Heart left ventricle (tissue), 16 donors: ENCODE measurements at regions not wholly inside any gene's neighbourhood (a gene's known extent, or its start where the extent isn't known, plus 50 kb on each side); places are given as distances from the start of the nearest gene placed in this dataset.
A peak's percentile ranks its signal among the peaks of the same experiment; 100 is the strongest.

ENCODE experiments used
- ATAC-seq, 4 donors: fragments of 200-7000 bp; cut with Tn5 transposase; one replicate each; pipeline ENCODE4 v1.9.1; 2020 to 2022; ENCODE audit warnings: moderate library complexity in 4 of 4, mild to moderate bottlenecking in 3 of 4, moderate number of reproducible peaks in 1 of 4
- DNase-seq, 5 donors: peaks; one replicate each; pipeline ENCODE4 v3.0.0-alpha.2; 2020
- H3K27ac ChIP-seq, 12 donors: fragments of 200-600 bp; sonication (generic) in 4 of 12; one replicate each; pipeline versions ENCODE4 v1.5.0 to v1.8.0; 2016 to 2022; ENCODE audit warnings: mild to moderate bottlenecking in 2 of 12
- H3K27me3 ChIP-seq, 9 donors: fragments of 200-600 bp; sonication (generic) in 2 of 9; one replicate each; pipeline versions ENCODE4 v1.5.1 to v1.8.0; 2016 to 2022; ENCODE audit warnings: mild to moderate bottlenecking in 3 of 9
- H3K36me3 ChIP-seq, 9 donors: fragments of 200-600 bp; sonication (generic) in 2 of 9; one replicate each; pipeline versions ENCODE4 v1.5.0 to v1.8.0; 2018 to 2022; ENCODE audit warnings: mild to moderate bottlenecking in 2 of 9
- H3K4me1 ChIP-seq, 12 donors: fragments of 200-600 bp; sonication (generic) in 4 of 12; one replicate each; pipeline versions ENCODE4 v1.5.0 to v1.8.0; 2016 to 2022; ENCODE audit warnings: mild to moderate bottlenecking in 3 of 12
- H3K4me3 ChIP-seq, 12 donors: fragments of 200-600 bp; sonication (generic) in 4 of 12; one replicate each; pipeline versions ENCODE4 v1.5.0 to v1.8.0; 2017 to 2022; ENCODE audit warnings: mild to moderate bottlenecking in 9 of 12, moderate library complexity in 4 of 12
- H3K9me3 ChIP-seq, 12 donors: fragments of 200-600 bp; sonication (generic) in 4 of 12; one replicate each; pipeline versions ENCODE4 v1.5.0 to v1.8.0; 2016 to 2022; ENCODE audit warnings: mild to moderate bottlenecking in 1 of 12
- CTCF ChIP-seq, 12 donors: fragments of 200-600 bp; sonication (generic) in 4 of 12; IDR thresholded peaks; one replicate each; pipeline versions ENCODE4 v1.5.0 to v1.8.0; 2018 to 2022; ENCODE audit warnings: antibody characterized with exemption in 12 of 12, mild to moderate bottlenecking in 5 of 12
- POLR2A ChIP-seq, 2 donors: fragments of 450-650 bp; IDR thresholded peaks; one replicate each; pipeline ENCODE4 v1.6.1; 2017; ENCODE audit warnings: antibody characterized with exemption in 2 of 2, mild to moderate bottlenecking in 2 of 2, moderate library complexity in 2 of 2
- WGBS, 4 donors: extraction: QIAGEN DNeasy Blood & Tissue Kit in 2 of 4; methylation state at CpG; one replicate each; pipeline versions ENCODE4 v1.1.5 to v1.1.7; 2013 to 2018; 5-methylcytosine and 5-hydroxymethylcytosine counted together
- intact Hi-C, 10 donors: fragments of 100-400 bp; cut with DNase I; formaldehyde crosslinking; loops; one replicate each; pipeline versions ENCODE4 v1.11.1 to v1.14.2; 2022
- donor health status: ischemic (EF 13 %, LVEDD 7.1; RV severe dilation, severe dysfunction).
- donor health status: healthy with polysubstance abuse.
- donor health status: DM: no; HTN: yes; CAD: no.
- donor health status: DM: no; HTN: no; CAD: no.
- donor health status: ischemic (EF 25% LVEDD 6.9; RV normal size, moderate dysfunction).
- donor health status: ischemic (EF 25% LVEDD 5.7; RV mildly dilated, moderate dysfunction).
- donor health status: healthy.
- donor health status: DM: yes; HTN: yes; CAD: no.
- donor health status: ischemic (EF 35%, LVEDD 5.7; RV mildly dilated, moderate dysfunction).
- donor health status: nonischemic (EF 11% LVEDD 7.7; RV severe dilation, severe dysfunction).
- donor health status: DM: yes; HTN: yes; CAD: no.
- donor health status: PGD.
- donor health status: ischemic (EF 29% LVEDD 5.4; RV normal size, mild dysfunction).
- donor health status: nonischemic (EF 23%, LVEDD 6.1; RV moderate dilation, normal function).

GRCh38 chr10:4733843-4734224 is 92.2 kb upstream of the AKR1E2 start:
- ATAC-seq, result no peak
- Histone ChIP-seq H3K4me3 (no peak overlapping the region), H3K4me1 (no peaks in the 10 kb centered on the region), H3K27me3 (no peaks in the 10 kb centered on the region), H3K36me3 (no peaks in the 10 kb centered on the region), H3K9me3 (no peaks in the 10 kb centered on the region), H3K27ac (no peak overlapping the region)
- TF ChIP-seq CTCF (IDR thresholded peaks at IDR 0.05) (no peak), POLR2A (IDR thresholded peaks at IDR 0.05) (no peak)
- intact Hi-C loops, result no loop called here
- no peak for DNase-seq
- WGBS, 4 donors, result 86 to 96% (median 89%) methylated on average over 3 of the region's 3 CpGs

- DNase-seq (no peak), ATAC-seq (no peak)
- Histone ChIP-seq H3K27me3 (no peaks in the 10 kb centered on the region), H3K9me3 (no peaks in the 10 kb centered on the region), H3K36me3 (no peaks in the 10 kb centered on the region), H3K27ac (no peak overlapping the region), H3K4me1 (no peaks in the 10 kb centered on the region), H3K4me3 (no peak overlapping the region)
- WGBS, 4 donors, result 94 to 98% (median 95%) methylated on average over 7 of the region's 7 CpGs
- TF ChIP-seq CTCF (IDR thresholded peaks at IDR 0.05) (no peak), POLR2A (IDR thresholded peaks at IDR 0.05) (no peak)
- intact Hi-C loops, result no loop called here
These were observed 92.7 kb upstream of the AKR1E2 start for GRCh38 chr10:4733150-4733842.

GRCh38 chr10:4730998-4731397 is 95.0 kb upstream of the AKR1E2 start:
- H3K4me3 ChIP-seq, result no peak overlapping the region
- no peak for TF ChIP-seq POLR2A (IDR thresholded peaks at IDR 0.05)
- ATAC-seq (no peak), DNase-seq (no peak)
- no peak overlapping the region for H3K27ac ChIP-seq
- peaks cover 0 to 3% (median 0%) of the 10 kb centered on the region in 12 donors for H3K4me1 ChIP-seq
- WGBS, 4 donors, result 90 to 98% (median 93%) methylated on average over 3 of the region's 3 CpGs
- H3K27me3 ChIP-seq, result no peaks in the 10 kb centered on the region
- no peaks in the 10 kb centered on the region for H3K9me3 ChIP-seq
- no peaks in the 10 kb centered on the region for H3K36me3 ChIP-seq
- intact Hi-C loops, result no loop called here

- no peak overlapping the region for H3K27ac ChIP-seq
- ATAC-seq, result peak in 1 of 4 donors; percentile 16
These were observed 99.9 kb upstream of the AKR1E2 start for GRCh38 chr10:4725917-4726606.

More at GRCh38 chr10:4725917-4726606, 99.9 kb upstream of the AKR1E2 start:
- intact Hi-C loops, result no loop called here
- Histone ChIP-seq H3K9me3 (no peaks in the 10 kb centered on the region), H3K36me3 (no peaks in the 10 kb centered on the region), H3K4me3 (no peak overlapping the region), H3K27me3 (no peaks in the 10 kb centered on the region), H3K4me1 (peaks cover 0 to 10% (median 0%) of the 10 kb centered on the region in 12 donors)
- 70 to 77% (median 72%) methylated on average over 4 of the region's 4 CpGs for WGBS, 4 donors
- no peak for DNase-seq
- TF ChIP-seq POLR2A (IDR thresholded peaks at IDR 0.05) (no peak), CTCF (IDR thresholded peaks at IDR 0.05) (no peak)
